ENCODE measurements at regions not wholly inside any gene's neighbourhood (a gene's known extent, or its start where the extent isn't known, plus 50 kb on each side); places are given as distances from the start of the nearest gene placed in this dataset.
"Not testable (repeated sequence)": the region's sequence is repeated elsewhere in the genome, so short reads cannot be mapped to it uniquely, and the experiment has no call there.

- no peak overlapping the region for H3K9ac ChIP-seq (ENCODE audit: low read depth, low read length)
- no peaks in the 10 kb centered on the region for H3K36me3 ChIP-seq (ENCODE audit: insufficient read depth, low read length)
- H3K4me1 ChIP-seq (ENCODE audit: control insufficient read depth, insufficient read depth, low read length), result peaks cover 14% of the 10 kb centered on the region
- H3K9me3 ChIP-seq (replicated peaks; ENCODE audit: low read length), result no peaks in the 10 kb centered on the region
- H3K27me3 ChIP-seq (ENCODE audit: control insufficient read depth, insufficient read depth, low read length), result no peaks in the 10 kb centered on the region
- H3K4me2 ChIP-seq (ENCODE audit: low read length), result no peak overlapping the region
- H3K4me3 ChIP-seq (ENCODE audit: low read length), result no peak overlapping the region
Observed at GRCh38 chr1:184825571-184825970, 70.9 kb upstream of the EDEM3 start.

GRCh38 chr1:184824691-184825323 lies 70.1 kb upstream of the EDEM3 start:
- Histone ChIP-seq H3K9ac (ENCODE audit: low read depth, low read length) (no peak overlapping the region), H3K4me2 (ENCODE audit: low read length) (no peak overlapping the region), H3K4me3 (ENCODE audit: low read length) (no peak overlapping the region), H3K27me3 (ENCODE audit: control insufficient read depth, insufficient read depth, low read length) (no peaks in the 10 kb centered on the region), H3K36me3 (ENCODE audit: insufficient read depth, low read length) (no peaks in the 10 kb centered on the region), H3K9me3 (replicated peaks; ENCODE audit: low read length) (no peaks in the 10 kb centered on the region), H3K4me1 (ENCODE audit: control insufficient read depth, insufficient read depth, low read length) (peaks cover 14% of the 10 kb centered on the region)

GRCh38 chr1:184823080-184823479 lies 68.4 kb upstream of the EDEM3 start:
- H3K4me3 ChIP-seq (ENCODE audit: low read length), result no peak overlapping the region
- no peaks in the 10 kb centered on the region for H3K9me3 ChIP-seq (replicated peaks; ENCODE audit: low read length)
- peaks cover 10% of the 10 kb centered on the region for H3K4me1 ChIP-seq (ENCODE audit: control insufficient read depth, insufficient read depth, low read length)
- H3K36me3 ChIP-seq (ENCODE audit: insufficient read depth, low read length), result no peaks in the 10 kb centered on the region
- H3K9ac ChIP-seq (ENCODE audit: low read depth, low read length), result no peak overlapping the region
- H3K4me2 ChIP-seq (ENCODE audit: low read length), result no peak overlapping the region
- no peaks in the 10 kb centered on the region for H3K27me3 ChIP-seq (ENCODE audit: control insufficient read depth, insufficient read depth, low read length)

DNA sequence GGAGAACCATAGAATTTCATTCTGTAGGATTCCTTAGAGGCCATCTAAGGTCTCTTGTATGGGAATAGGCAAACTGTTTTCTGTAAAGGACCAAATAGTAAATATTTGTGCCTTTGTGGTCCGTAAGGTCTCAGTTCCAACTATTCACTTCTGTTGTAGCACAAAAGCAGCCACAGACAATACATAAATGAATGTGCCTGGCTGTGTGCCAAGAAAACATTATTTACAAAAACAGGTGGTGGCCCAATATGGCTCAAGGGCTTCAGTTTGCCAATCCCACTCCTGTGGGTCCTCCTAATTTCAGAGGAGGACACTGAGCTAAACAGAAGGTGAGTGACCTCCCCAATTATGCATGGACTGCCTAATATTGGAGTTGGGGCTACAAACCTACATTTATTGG lies 67.6 kb upstream of the EDEM3 start:
- Histone ChIP-seq H3K4me3 (ENCODE audit: low read length) (no peak overlapping the region), H3K9me3 (replicated peaks; ENCODE audit: low read length) (no peaks in the 10 kb centered on the region), H3K4me2 (ENCODE audit: low read length) (no peak overlapping the region), H3K4me1 (ENCODE audit: control insufficient read depth, insufficient read depth, low read length) (peaks cover 2% of the 10 kb centered on the region), H3K27me3 (ENCODE audit: control insufficient read depth, insufficient read depth, low read length) (no peaks in the 10 kb centered on the region), H3K9ac (ENCODE audit: low read depth, low read length) (no peak overlapping the region), H3K36me3 (ENCODE audit: insufficient read depth, low read length) (no peaks in the 10 kb centered on the region)

GRCh38 chr1:184821658-184822057 lies 67.0 kb upstream of the EDEM3 start:
- Histone ChIP-seq H3K9ac (ENCODE audit: low read depth, low read length) (no peak overlapping the region), H3K4me3 (ENCODE audit: low read length) (no peak overlapping the region), H3K4me1 (ENCODE audit: control insufficient read depth, insufficient read depth, low read length) (no peaks in the 10 kb centered on the region), H3K36me3 (ENCODE audit: insufficient read depth, low read length) (no peaks in the 10 kb centered on the region), H3K4me2 (ENCODE audit: low read length) (no peak overlapping the region), H3K9me3 (replicated peaks; ENCODE audit: low read length) (no peaks in the 10 kb centered on the region), H3K27me3 (ENCODE audit: control insufficient read depth, insufficient read depth, low read length) (no peaks in the 10 kb centered on the region)

DNA sequence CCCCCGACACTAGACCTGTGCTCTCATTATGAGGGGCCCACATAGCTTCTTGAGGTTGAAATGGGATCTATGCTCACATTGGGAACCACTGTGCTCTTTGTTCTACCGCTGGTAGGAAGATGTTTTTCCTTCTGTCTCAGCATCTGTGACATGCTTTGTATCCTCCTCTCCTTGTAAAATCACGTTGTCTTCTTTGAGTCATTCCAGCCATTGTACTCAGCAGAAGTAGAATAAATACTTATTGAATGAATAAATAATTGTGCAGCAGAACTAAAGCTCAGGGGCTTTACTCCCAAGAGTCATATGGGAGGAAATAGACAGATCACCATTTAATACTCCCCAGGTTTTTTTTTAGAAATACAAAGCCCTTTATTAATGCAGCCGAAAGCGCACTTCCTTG lies 66.3 kb upstream of the EDEM3 start:
- no peak overlapping the region for H3K4me2 ChIP-seq (ENCODE audit: low read length)
- H3K4me3 ChIP-seq (ENCODE audit: low read length), result no peak overlapping the region
- no peaks in the 10 kb centered on the region for H3K36me3 ChIP-seq (ENCODE audit: insufficient read depth, low read length)
- H3K9ac ChIP-seq (ENCODE audit: low read depth, low read length), result no peak overlapping the region
- H3K9me3 ChIP-seq (replicated peaks; ENCODE audit: low read length), result no peaks in the 10 kb centered on the region
- no peaks in the 10 kb centered on the region for H3K27me3 ChIP-seq (ENCODE audit: control insufficient read depth, insufficient read depth, low read length)
- H3K4me1 ChIP-seq (ENCODE audit: control insufficient read depth, insufficient read depth, low read length), result no peaks in the 10 kb centered on the region

DNA sequence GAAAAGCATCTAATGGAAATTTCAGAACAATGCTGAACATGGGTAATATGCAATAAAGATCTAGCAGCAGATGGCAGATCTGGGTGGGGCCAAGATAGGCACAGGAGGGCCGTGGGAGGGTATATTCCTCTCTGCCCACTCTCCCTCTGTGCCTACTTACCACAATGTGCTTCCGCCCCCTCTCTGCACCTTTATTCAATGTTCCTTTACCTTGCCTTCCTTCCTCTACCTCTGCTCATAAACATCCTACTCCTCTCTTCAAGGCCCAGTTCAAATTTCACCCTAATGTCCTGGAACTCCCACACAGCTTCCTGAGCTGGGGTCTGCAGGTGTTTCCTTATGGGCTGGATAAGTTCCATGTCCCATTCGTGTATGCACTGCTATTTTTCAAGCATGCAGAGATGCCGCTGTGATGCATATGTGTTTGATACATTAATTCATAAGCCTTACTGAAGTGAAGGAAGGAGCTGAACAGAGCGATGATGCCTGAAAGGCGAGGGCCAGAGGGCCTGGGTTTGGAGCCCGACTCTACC lies 65.6 kb upstream of the EDEM3 start:
- Histone ChIP-seq H3K4me1 (ENCODE audit: control insufficient read depth, insufficient read depth, low read length) (no peaks in the 10 kb centered on the region), H3K36me3 (ENCODE audit: insufficient read depth, low read length) (no peaks in the 10 kb centered on the region), H3K4me3 (ENCODE audit: low read length) (no peak overlapping the region), H3K27me3 (ENCODE audit: control insufficient read depth, insufficient read depth, low read length) (no peaks in the 10 kb centered on the region), H3K9me3 (replicated peaks; ENCODE audit: low read length) (no peaks in the 10 kb centered on the region), H3K9ac (ENCODE audit: low read depth, low read length) (no peak overlapping the region), H3K4me2 (ENCODE audit: low read length) (no peak overlapping the region)

GRCh38 chr1:184818646-184819045 lies 64.0 kb upstream of the EDEM3 start:
- H3K9ac ChIP-seq (ENCODE audit: low read depth, low read length), result no peak overlapping the region
- no peaks in the 10 kb centered on the region for H3K36me3 ChIP-seq (ENCODE audit: insufficient read depth, low read length)
- H3K9me3 ChIP-seq (replicated peaks; ENCODE audit: low read length), result no peaks in the 10 kb centered on the region
- no peak overlapping the region for H3K4me3 ChIP-seq (ENCODE audit: low read length)
- no peak overlapping the region for H3K4me2 ChIP-seq (ENCODE audit: low read length)
- H3K27me3 ChIP-seq (ENCODE audit: control insufficient read depth, insufficient read depth, low read length), result no peaks in the 10 kb centered on the region
- no peaks in the 10 kb centered on the region for H3K4me1 ChIP-seq (ENCODE audit: control insufficient read depth, insufficient read depth, low read length)

- H3K9ac ChIP-seq (ENCODE audit: low read depth, low read length); H3K4me2 ChIP-seq (ENCODE audit: low read length); H3K4me1 ChIP-seq (ENCODE audit: control insufficient read depth, insufficient read depth, low read length); H3K4me3 ChIP-seq (ENCODE audit: low read length); H3K9me3 ChIP-seq (replicated peaks; ENCODE audit: low read length); H3K27me3 ChIP-seq (ENCODE audit: control insufficient read depth, insufficient read depth, low read length); H3K36me3 ChIP-seq (ENCODE audit: insufficient read depth, low read length): not testable (repeated sequence)
Observed at GRCh38 chr1:184817003-184817402, 62.3 kb upstream of the EDEM3 start.

GRCh38 chr1:184813528-184814089 lies 59.0 kb upstream of the EDEM3 start:
- H3K4me1 ChIP-seq (ENCODE audit: control insufficient read depth, insufficient read depth, low read length), result no peaks in the 10 kb centered on the region
- H3K9me3 ChIP-seq (replicated peaks; ENCODE audit: low read length), result no peaks in the 10 kb centered on the region
- no peaks in the 10 kb centered on the region for H3K27me3 ChIP-seq (ENCODE audit: control insufficient read depth, insufficient read depth, low read length)
- H3K9ac ChIP-seq (ENCODE audit: low read depth, low read length), result no peak overlapping the region
- H3K36me3 ChIP-seq (ENCODE audit: insufficient read depth, low read length), result no peaks in the 10 kb centered on the region
- H3K4me2 ChIP-seq (ENCODE audit: low read length), result no peak overlapping the region
- H3K4me3 ChIP-seq (ENCODE audit: low read length), result no peak overlapping the region

DNA sequence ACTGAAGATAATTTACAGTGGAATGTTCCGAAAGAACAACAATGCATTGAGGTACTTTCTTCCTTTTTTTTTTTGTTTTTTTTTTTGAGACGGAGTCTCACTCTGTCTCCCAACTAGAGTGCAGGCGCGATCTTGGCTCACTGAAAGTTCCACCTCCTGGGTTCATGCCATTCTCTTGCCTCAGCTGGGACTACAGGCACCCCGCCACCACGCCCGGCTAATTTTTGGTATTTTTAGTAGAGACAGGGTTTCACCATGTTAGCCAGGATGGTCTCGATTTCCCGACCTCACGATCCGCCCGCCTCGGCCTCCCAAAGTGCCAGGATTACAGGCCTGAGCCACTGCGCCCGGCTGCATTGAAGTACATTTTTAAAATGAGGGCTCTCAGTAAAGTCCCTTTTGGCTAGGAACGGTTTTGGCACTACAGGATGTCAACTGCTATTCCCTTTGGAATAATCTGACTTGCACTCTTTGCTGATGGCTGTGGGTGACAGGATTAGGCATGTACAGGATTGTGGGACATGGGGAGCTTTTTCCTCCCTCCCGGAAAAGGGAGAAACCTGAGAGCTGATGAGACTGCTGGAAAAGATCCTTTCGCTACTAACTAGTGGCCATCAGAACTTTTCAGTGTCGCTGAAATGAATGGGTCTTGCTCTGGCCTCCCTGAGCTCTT lies 56.9 kb upstream of the EDEM3 start:
- Histone ChIP-seq H3K9ac (ENCODE audit: low read depth, low read length) (no peak overlapping the region), H3K27me3 (ENCODE audit: control insufficient read depth, insufficient read depth, low read length) (no peaks in the 10 kb centered on the region), H3K4me1 (ENCODE audit: control insufficient read depth, insufficient read depth, low read length) (no peaks in the 10 kb centered on the region), H3K4me2 (ENCODE audit: low read length) (no peak overlapping the region), H3K4me3 (ENCODE audit: low read length) (no peak overlapping the region), H3K9me3 (replicated peaks; ENCODE audit: low read length) (no peaks in the 10 kb centered on the region), H3K36me3 (ENCODE audit: insufficient read depth, low read length) (no peaks in the 10 kb centered on the region)
